Suprapubic skin (tissue), 4 donors: ENCODE measurements at regions not wholly inside any gene's neighbourhood (a gene's known extent, or its start where the extent isn't known, plus 50 kb on each side); places are given as distances from the start of the nearest gene placed in this dataset.

Experiments
- EP300 ChIP-seq: sonication (generic); formaldehyde crosslinking; IDR thresholded peaks from one replicate; pipeline ENCODE4 v1.6.1; 2017; ENCODE audit warnings: antibody characterized with exemption
- POLR2A ChIP-seq, 2 donors: fragments of 450-650 bp; IDR thresholded peaks; one replicate each; pipeline ENCODE4 v1.6.1; 2017; ENCODE audit warnings: antibody characterized with exemption in 2 of 2, mild to moderate bottlenecking in 2 of 2, moderate library complexity in 2 of 2
- POLR2AphosphoS5 ChIP-seq, 3 donors: sonication (generic); formaldehyde crosslinking; IDR thresholded peaks; one replicate each; pipeline ENCODE4 v1.6.1; 2017; ENCODE audit warnings: antibody characterized with exemption in 3 of 3
- TF ChIP-seq, protein P1 (sequence below), 2 donors: fragments of 200-600 bp in 1 of 2; fragments of 450-650 bp in 1 of 2; sonication (generic) in 1 of 2; IDR thresholded peaks; one replicate each; pipeline ENCODE4 v1.5.1; 2016 to 2019; ENCODE audit warnings: antibody characterized with exemption in 2 of 2, mild to moderate bottlenecking in 1 of 2, moderate library complexity in 1 of 2

DNA sequence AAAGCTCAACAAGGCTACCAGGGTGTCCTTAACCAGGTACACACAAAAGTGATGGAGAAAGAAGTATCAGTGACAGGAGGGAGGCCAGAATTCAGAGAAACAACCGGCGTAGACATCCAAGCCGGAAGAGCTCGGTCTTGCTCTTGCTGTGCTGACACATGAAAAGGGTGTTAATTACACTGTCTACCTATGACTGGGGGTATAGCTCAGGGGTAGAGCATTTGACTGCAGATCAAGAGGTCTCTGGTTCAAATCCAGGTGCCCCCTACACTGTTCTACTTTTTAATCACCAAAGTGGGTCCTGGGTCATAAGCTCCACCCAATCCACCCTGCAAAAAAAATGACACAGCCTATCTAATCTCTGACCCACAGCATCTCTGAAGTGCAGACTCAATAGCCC is 86.9 kb upstream of the ZNF746 start:
- TF ChIP-seq, protein P1, sequence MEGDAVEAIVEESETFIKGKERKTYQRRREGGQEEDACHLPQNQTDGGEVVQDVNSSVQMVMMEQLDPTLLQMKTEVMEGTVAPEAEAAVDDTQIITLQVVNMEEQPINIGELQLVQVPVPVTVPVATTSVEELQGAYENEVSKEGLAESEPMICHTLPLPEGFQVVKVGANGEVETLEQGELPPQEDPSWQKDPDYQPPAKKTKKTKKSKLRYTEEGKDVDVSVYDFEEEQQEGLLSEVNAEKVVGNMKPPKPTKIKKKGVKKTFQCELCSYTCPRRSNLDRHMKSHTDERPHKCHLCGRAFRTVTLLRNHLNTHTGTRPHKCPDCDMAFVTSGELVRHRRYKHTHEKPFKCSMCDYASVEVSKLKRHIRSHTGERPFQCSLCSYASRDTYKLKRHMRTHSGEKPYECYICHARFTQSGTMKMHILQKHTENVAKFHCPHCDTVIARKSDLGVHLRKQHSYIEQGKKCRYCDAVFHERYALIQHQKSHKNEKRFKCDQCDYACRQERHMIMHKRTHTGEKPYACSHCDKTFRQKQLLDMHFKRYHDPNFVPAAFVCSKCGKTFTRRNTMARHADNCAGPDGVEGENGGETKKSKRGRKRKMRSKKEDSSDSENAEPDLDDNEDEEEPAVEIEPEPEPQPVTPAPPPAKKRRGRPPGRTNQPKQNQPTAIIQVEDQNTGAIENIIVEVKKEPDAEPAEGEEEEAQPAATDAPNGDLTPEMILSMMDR (IDR thresholded peaks at IDR 0.05): no peak
- TF ChIP-seq POLR2A (IDR thresholded peaks at IDR 0.05) (no peak), POLR2AphosphoS5 (IDR thresholded peaks at IDR 0.05) (no peak), EP300 (no peak)
